Activated naive CD4-positive, alpha-beta T cell treated with anti-CD3 and anti-CD28 coated beads, Interleukin-2, amount 50 U/mL, for 24 hours (primary cell): ENCODE measurements at regions not wholly inside any gene's neighbourhood (a gene's known extent, or its start where the extent isn't known, plus 50 kb on each side); places are given as distances from the start of the nearest gene placed in this dataset.

Experiments
- H3K27ac Mint-ChIP-seq: one replicate; pipeline ENCODE4 v1.8.0; 2021; ENCODE audit warnings: mild to moderate bottlenecking, mixed read lengths
- H3K27me3 Mint-ChIP-seq: one replicate; pipeline ENCODE4 v1.8.0; 2021; ENCODE audit warnings: mixed read lengths
- H3K36me3 Mint-ChIP-seq: one replicate; pipeline ENCODE4 v1.8.0; 2021; ENCODE audit warnings: mixed read lengths
- H3K4me1 Mint-ChIP-seq: one replicate; pipeline ENCODE4 v1.8.0; 2021; ENCODE audit warnings: mixed read lengths
- H3K4me3 Mint-ChIP-seq: one replicate; pipeline ENCODE4 v1.8.0; 2021; ENCODE audit warnings: mild to moderate bottlenecking, mixed read lengths
- H3K9me3 Mint-ChIP-seq: one replicate; pipeline ENCODE4 v1.8.0; 2021; ENCODE audit warnings: mixed read lengths

- Mint-ChIP-seq H3K4me3 (no peak overlapping the region), H3K36me3 (no peaks in the 10 kb centered on the region), H3K4me1 (no peaks in the 10 kb centered on the region), H3K27me3 (no peaks in the 10 kb centered on the region), H3K27ac (no peak overlapping the region), H3K9me3 (no peaks in the 10 kb centered on the region)
Measured at GRCh38 chrX:42499620-42500019, 278.3 kb downstream of the PPP1R2C start.

DNA sequence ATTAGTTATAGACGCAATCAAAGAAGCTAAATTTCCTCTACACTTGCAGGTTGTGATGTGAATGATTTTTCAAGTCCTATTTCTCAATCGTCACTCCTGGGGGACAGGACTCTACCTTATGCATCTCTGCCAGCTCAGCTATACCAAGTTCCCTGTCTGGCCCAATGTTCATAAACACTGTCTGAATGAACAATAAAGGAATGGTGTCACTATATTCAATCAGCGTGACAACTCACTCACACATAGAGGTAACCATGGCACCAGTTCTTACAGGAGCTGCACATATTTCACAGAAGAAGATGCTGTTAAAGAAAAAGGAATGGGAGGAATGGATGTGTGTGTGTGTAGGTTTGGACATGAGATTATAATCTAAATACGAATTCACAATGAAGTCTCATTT, 280.6 kb downstream of the PPP1R2C start:
- Mint-ChIP-seq H3K4me1 (no peaks in the 10 kb centered on the region), H3K4me3 (no peak overlapping the region), H3K27ac (no peak overlapping the region), H3K36me3 (no peaks in the 10 kb centered on the region), H3K9me3 (no peaks in the 10 kb centered on the region), H3K27me3 (no peaks in the 10 kb centered on the region)

DNA sequence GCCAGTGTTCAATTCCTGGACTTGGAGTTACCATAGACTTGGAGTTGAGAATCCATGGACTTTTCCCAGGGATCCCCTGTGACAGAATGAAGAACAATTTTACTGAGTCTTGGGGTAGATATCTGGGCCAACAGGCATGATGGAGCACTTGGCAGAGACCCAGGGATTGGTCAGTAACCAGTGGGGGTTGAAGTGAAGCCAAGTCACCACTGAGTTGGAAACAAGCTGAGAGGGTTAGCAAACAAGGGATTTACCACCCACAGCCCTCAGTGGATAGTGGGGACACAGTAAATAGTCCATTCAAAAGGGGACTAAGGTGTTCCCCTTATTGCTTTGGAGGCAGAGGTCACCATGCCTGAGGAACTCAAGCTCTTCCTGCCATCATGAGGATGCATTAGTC, 281.7 kb downstream of the PPP1R2C start:
- Mint-ChIP-seq H3K4me3 (no peak overlapping the region), H3K27me3 (no peaks in the 10 kb centered on the region), H3K36me3 (no peaks in the 10 kb centered on the region), H3K4me1 (no peaks in the 10 kb centered on the region), H3K27ac (no peak overlapping the region), H3K9me3 (no peaks in the 10 kb centered on the region)

DNA sequence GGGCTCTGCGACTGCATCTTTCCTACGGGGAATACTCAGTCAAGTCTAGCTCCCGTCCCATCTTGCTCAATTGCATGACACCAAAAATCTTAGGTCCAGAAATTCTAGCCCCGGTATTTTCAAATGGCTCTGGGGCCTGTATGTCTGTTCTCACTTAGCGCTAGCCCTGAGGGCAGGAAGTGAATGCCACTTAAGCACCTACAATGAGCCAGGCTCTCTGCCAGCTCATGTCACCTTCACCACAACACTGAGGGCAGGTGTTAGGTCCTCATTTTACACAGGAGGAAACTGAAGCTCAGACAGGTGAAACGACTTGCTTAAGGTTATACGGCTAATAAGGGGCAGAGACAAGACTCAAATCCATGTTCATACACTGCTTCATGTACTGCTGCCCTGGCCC, 282.8 kb downstream of the PPP1R2C start:
- no peak overlapping the region for H3K27ac Mint-ChIP-seq
- H3K27me3 Mint-ChIP-seq, result no peaks in the 10 kb centered on the region
- no peak overlapping the region for H3K4me3 Mint-ChIP-seq
- H3K36me3 Mint-ChIP-seq, result no peaks in the 10 kb centered on the region
- no peaks in the 10 kb centered on the region for H3K4me1 Mint-ChIP-seq
- H3K9me3 Mint-ChIP-seq, result no peaks in the 10 kb centered on the region

GRCh38 chrX:42491137-42491907, 286.6 kb downstream of the PPP1R2C start:
- H3K27ac Mint-ChIP-seq, result no peak overlapping the region
- H3K36me3 Mint-ChIP-seq, result no peaks in the 10 kb centered on the region
- H3K27me3 Mint-ChIP-seq, result no peaks in the 10 kb centered on the region
- no peaks in the 10 kb centered on the region for H3K9me3 Mint-ChIP-seq
- H3K4me3 Mint-ChIP-seq, result no peak overlapping the region
- no peaks in the 10 kb centered on the region for H3K4me1 Mint-ChIP-seq

DNA sequence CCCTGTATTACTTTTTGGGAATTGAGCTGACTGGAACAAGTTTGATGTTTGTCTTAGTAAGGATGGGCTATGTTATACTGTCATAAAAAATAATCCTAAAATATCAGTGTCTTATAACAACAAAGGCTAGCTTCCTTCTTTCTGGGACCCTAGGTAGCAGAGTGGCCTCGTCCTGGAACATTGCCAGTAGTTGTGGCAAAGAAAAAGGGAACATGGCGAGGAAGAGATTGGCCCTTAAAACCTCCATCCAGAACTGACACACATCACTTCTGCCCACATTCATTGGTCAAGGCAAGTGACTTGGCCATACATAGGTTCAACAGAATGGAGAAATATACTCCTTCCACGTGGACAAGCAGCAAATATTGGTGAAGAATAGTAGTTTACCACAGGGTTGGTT, 287.9 kb downstream of the PPP1R2C start:
- Mint-ChIP-seq H3K9me3 (no peaks in the 10 kb centered on the region), H3K27ac (no peak overlapping the region), H3K4me1 (no peaks in the 10 kb centered on the region), H3K4me3 (no peak overlapping the region), H3K36me3 (no peaks in the 10 kb centered on the region), H3K27me3 (no peaks in the 10 kb centered on the region)

DNA sequence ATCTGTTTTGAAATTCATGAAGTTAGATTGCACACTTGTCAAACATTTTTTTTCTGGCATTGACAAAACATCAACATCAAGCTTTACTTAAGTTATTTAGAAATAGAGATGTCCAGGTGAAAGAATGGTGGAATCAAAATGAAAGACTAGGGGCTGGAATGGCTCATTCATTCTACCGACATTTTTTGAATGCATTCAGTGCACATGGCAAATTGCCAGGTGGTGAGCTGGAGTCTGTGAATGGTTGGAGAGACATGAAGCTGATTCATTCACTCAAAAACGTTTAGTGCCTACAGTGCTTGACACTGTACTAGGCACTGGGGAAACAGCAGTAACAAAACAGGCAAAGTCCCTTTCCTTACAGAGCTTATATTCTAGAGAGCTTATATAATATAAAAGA, 292.4 kb downstream of the PPP1R2C start:
- no peak overlapping the region for H3K27ac Mint-ChIP-seq

GRCh38 chrX:42484233-42484632, 293.7 kb downstream of the PPP1R2C start:
- Mint-ChIP-seq H3K36me3 (no peaks in the 10 kb centered on the region), H3K4me1 (no peaks in the 10 kb centered on the region), H3K27me3 (no peaks in the 10 kb centered on the region), H3K9me3 (no peaks in the 10 kb centered on the region), H3K27ac (no peak overlapping the region), H3K4me3 (no peak overlapping the region)

More for the DNA sequence above, 292.4 kb downstream of the PPP1R2C start:
- no peaks in the 10 kb centered on the region for H3K9me3 Mint-ChIP-seq
- H3K36me3 Mint-ChIP-seq, result no peaks in the 10 kb centered on the region
- H3K27me3 Mint-ChIP-seq, result no peaks in the 10 kb centered on the region
- no peaks in the 10 kb centered on the region for H3K4me1 Mint-ChIP-seq
- no peak overlapping the region for H3K4me3 Mint-ChIP-seq

DNA sequence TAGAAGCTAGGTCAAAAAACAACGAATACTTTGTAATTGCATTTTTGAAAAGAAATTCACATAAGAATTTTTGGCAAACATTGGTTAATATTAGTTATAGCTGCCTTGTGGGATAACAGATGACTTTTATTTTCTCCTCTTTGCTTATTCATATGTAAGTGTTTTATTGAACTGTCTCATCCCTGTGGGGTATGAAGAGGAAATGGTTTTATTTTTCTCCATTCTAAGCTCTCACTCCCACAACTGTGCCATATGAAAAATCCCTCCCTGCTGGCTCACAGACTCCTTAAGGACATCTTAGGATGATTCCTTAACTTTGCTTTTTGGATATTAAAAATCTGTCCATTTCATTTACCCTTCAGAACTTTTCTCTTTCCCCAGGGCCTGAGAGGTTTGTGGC, 300.6 kb downstream of the PPP1R2C start:
- Mint-ChIP-seq H3K27me3 (no peaks in the 10 kb centered on the region), H3K4me1 (no peaks in the 10 kb centered on the region), H3K9me3 (no peaks in the 10 kb centered on the region)

DNA sequence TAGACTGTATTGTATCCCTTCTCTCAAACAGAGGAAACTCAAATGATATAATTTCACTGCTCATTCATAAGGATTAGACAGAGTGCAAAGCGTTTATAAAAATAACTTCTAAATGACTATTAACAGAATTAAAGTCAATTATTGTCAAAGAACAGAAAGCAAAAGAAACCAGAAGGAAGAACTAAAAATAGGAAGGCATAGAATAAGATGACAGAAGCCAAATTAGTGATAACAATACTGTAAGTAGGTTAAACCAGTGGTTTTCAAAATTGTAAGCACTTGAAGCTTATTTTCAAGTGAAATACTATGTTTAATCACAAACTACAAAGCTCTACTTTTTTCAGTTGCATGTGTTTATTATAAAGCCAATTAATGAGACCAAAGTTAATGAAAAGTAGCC, 305.2 kb downstream of the PPP1R2C start:
- no peaks in the 10 kb centered on the region for H3K27me3 Mint-ChIP-seq
- H3K4me1 Mint-ChIP-seq, result no peaks in the 10 kb centered on the region
- H3K9me3 Mint-ChIP-seq, result no peaks in the 10 kb centered on the region
- H3K4me3 Mint-ChIP-seq, result no peak overlapping the region
- no peaks in the 10 kb centered on the region for H3K36me3 Mint-ChIP-seq
- no peak overlapping the region for H3K27ac Mint-ChIP-seq

More for the DNA sequence above, 300.6 kb downstream of the PPP1R2C start:
- H3K27ac Mint-ChIP-seq, result no peak overlapping the region
- no peaks in the 10 kb centered on the region for H3K36me3 Mint-ChIP-seq
- no peak overlapping the region for H3K4me3 Mint-ChIP-seq

GRCh38 chrX:42466332-42467046, 311.5 kb downstream of the PPP1R2C start:
- no peak overlapping the region for H3K27ac Mint-ChIP-seq
- H3K4me3 Mint-ChIP-seq, result no peak overlapping the region
- no peaks in the 10 kb centered on the region for H3K9me3 Mint-ChIP-seq
- H3K4me1 Mint-ChIP-seq, result no peaks in the 10 kb centered on the region
- H3K36me3 Mint-ChIP-seq, result no peaks in the 10 kb centered on the region
- H3K27me3 Mint-ChIP-seq, result no peaks in the 10 kb centered on the region

DNA sequence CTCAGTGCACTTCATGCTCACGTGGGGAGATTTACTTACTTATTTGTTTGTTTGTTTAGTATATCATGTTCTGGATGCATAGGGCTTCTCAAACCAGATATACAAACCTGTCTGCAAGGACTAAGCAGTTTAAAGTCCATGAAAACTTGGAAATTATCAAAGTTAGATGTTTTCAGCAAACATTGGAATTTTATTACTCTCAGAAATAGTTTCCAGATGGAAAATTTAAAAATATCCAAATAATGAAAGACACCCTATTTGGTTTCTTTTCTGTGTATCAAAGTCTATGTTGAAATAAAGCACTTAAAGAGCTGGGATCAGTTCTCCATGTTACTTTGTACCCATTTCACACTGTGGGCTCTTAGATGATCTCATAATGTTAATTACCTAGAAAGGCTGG, 312.1 kb downstream of the PPP1R2C start:
- no peak overlapping the region for H3K27ac Mint-ChIP-seq
- no peaks in the 10 kb centered on the region for H3K9me3 Mint-ChIP-seq
- no peaks in the 10 kb centered on the region for H3K27me3 Mint-ChIP-seq
- H3K4me3 Mint-ChIP-seq, result no peak overlapping the region
- H3K4me1 Mint-ChIP-seq, result no peaks in the 10 kb centered on the region
- H3K36me3 Mint-ChIP-seq, result no peaks in the 10 kb centered on the region

DNA sequence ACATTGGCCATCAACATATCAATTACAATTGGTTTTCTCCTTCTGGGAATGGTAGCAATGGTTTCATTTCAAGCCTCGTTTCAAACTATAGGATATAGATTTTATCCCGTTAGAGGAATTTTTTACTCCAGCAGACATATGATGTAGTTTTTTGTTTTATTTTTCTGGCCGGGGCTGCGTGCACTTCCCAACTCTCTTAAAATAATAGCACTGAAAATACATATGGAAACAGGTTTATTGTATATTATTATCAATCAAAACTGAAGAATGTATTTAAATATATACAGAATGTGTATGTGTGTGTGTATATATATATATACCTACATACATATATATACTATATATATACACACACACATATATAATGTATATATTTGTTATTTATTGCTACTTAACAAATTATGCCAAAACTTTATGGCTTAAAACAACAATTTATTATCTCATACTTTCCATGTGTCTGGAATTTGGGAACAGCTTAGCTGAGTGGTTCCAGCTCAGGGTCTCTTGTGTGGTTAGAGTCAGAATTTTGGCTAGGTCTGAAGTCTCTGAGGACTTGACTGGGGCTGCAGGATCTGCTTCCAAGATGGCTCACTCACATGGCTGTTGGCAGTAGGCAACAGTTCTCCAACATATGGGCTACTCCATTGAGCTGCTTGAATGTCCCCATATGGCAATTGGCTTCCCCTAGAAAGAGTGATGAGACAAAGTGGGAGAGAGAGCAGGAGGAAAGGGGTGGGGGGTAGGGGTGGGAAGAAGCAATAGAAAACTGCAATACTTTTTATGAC, 314.1 kb downstream of the PPP1R2C start:
- no peak overlapping the region for H3K27ac Mint-ChIP-seq

DNA sequence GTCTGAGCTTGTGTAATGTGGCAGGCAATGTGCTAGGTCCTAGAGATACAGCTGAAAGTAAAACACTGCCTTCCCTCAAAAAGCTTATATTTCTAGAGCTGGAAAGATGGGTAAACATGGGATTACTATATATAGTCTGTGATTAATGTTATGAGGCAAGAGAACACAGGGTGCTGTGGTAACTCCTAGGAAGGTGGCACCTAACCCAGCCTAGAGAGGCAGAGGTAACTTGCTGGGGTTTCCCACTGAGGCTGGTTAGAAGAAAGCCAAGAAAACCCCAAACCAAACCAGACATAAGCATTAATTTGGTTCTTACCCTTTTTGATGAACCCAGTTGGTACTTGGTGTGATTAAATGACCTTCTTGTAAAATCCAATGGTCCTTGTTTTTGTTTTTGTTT, 315.0 kb downstream of the PPP1R2C start:
- Mint-ChIP-seq H3K9me3 (no peaks in the 10 kb centered on the region), H3K27me3 (no peaks in the 10 kb centered on the region), H3K27ac (no peak overlapping the region), H3K36me3 (no peaks in the 10 kb centered on the region), H3K4me1 (no peaks in the 10 kb centered on the region), H3K4me3 (no peak overlapping the region)

More for the DNA sequence above, 314.1 kb downstream of the PPP1R2C start:
- Mint-ChIP-seq H3K4me1 (no peaks in the 10 kb centered on the region), H3K36me3 (no peaks in the 10 kb centered on the region), H3K4me3 (no peak overlapping the region), H3K9me3 (no peaks in the 10 kb centered on the region), H3K27me3 (no peaks in the 10 kb centered on the region)

- Mint-ChIP-seq H3K4me1 (no peaks in the 10 kb centered on the region), H3K9me3 (no peaks in the 10 kb centered on the region), H3K4me3 (no peak overlapping the region), H3K27me3 (no peaks in the 10 kb centered on the region), H3K27ac (no peak overlapping the region), H3K36me3 (no peaks in the 10 kb centered on the region)
Measured at GRCh38 chrX:42460706-42461105, 317.3 kb downstream of the PPP1R2C start.

GRCh38 chrX:42459735-42460134, 318.2 kb downstream of the PPP1R2C start:
- no peak overlapping the region for H3K27ac Mint-ChIP-seq
- no peaks in the 10 kb centered on the region for H3K4me1 Mint-ChIP-seq
- H3K4me3 Mint-ChIP-seq, result no peak overlapping the region
- no peaks in the 10 kb centered on the region for H3K9me3 Mint-ChIP-seq
- H3K36me3 Mint-ChIP-seq, result no peaks in the 10 kb centered on the region
- no peaks in the 10 kb centered on the region for H3K27me3 Mint-ChIP-seq
